ENCODE measurements at regions not wholly inside any gene's neighbourhood (a gene's known extent, or its start where the extent isn't known, plus 50 kb on each side); places are given as distances from the start of the nearest gene placed in this dataset.
"Not testable (repeated sequence)": the region's sequence is repeated elsewhere in the genome, so short reads cannot be mapped to it uniquely, and the experiment has no call there.

- DNase-seq (ENCODE audit: low spot score): no peak
These were observed 220.9 kb upstream of the TUT7 start for GRCh38 chr9:86575137-86575536.

GRCh38 chr9:86573886-86574285 is 219.7 kb upstream of the TUT7 start:
- DNase-seq (ENCODE audit: low spot score): no peak

- no peak for DNase-seq (ENCODE audit: low spot score)
These were observed 218.7 kb upstream of the TUT7 start for GRCh38 chr9:86572904-86573303.

GRCh38 chr9:86565603-86566002 is 211.4 kb upstream of the TUT7 start:
- DNase-seq (ENCODE audit: low spot score): not testable (repeated sequence)

- no peak for DNase-seq (ENCODE audit: low spot score)
These were observed 209.7 kb upstream of the TUT7 start for GRCh38 chr9:86563936-86564335.

- DNase-seq (ENCODE audit: low spot score): no peak
These were observed 209.1 kb upstream of the TUT7 start for GRCh38 chr9:86563350-86563749.

- no peak for DNase-seq (ENCODE audit: low spot score)
These were observed 208.5 kb upstream of the TUT7 start for GRCh38 chr9:86562691-86563090.

- no peak for DNase-seq (ENCODE audit: low spot score)
These were observed 203.7 kb upstream of the TUT7 start for GRCh38 chr9:86557918-86558317.

GRCh38 chr9:86557063-86557766 is 203.0 kb upstream of the TUT7 start:
- DNase-seq (ENCODE audit: low spot score): no peak

- DNase-seq (ENCODE audit: low spot score): no peak
These were observed 201.5 kb upstream of the TUT7 start for GRCh38 chr9:86555661-86556060.

GRCh38 chr9:86550401-86550800 is 196.2 kb upstream of the TUT7 start:
- DNase-seq (ENCODE audit: low spot score): no peak

- DNase-seq (ENCODE audit: low spot score): no peak
These were observed 195.7 kb upstream of the TUT7 start for GRCh38 chr9:86549920-86550319.

GRCh38 chr9:86549401-86549811 is 195.2 kb upstream of the TUT7 start:
- DNase-seq (ENCODE audit: low spot score): no peak

- DNase-seq (ENCODE audit: low spot score): no peak
These were observed 194.0 kb upstream of the TUT7 start for GRCh38 chr9:86548220-86548619.

- no peak for DNase-seq (ENCODE audit: low spot score)
These were observed 193.4 kb upstream of the TUT7 start for GRCh38 chr9:86547571-86547970.

- no peak for DNase-seq (ENCODE audit: low spot score)
These were observed 192.5 kb upstream of the TUT7 start for GRCh38 chr9:86546712-86547111.

GRCh38 chr9:86545090-86545489 is 190.9 kb upstream of the TUT7 start:
- DNase-seq (ENCODE audit: low spot score): no peak

- DNase-seq (ENCODE audit: low spot score): no peak
These were observed 186.9 kb upstream of the TUT7 start for GRCh38 chr9:86541014-86541570.

GRCh38 chr9:86535406-86535915 is 181.3 kb upstream of the TUT7 start:
- no peak for DNase-seq (ENCODE audit: low spot score)

- DNase-seq (ENCODE audit: low spot score): no peak
These were observed 180.5 kb upstream of the TUT7 start for GRCh38 chr9:86534572-86535258.

GRCh38 chr9:86531971-86532640 is 177.9 kb upstream of the TUT7 start:
- DNase-seq (ENCODE audit: low spot score): no peak

- DNase-seq (ENCODE audit: low spot score): no peak
These were observed 177.2 kb upstream of the TUT7 start for GRCh38 chr9:86531273-86531970.
